Activated CD8-positive, alpha-beta memory T cell treated with anti-CD3 and anti-CD28 coated beads for 1 hour (primary cell): ENCODE measurements at regions not wholly inside any gene's neighbourhood (a gene's known extent, or its start where the extent isn't known, plus 50 kb on each side); places are given as distances from the start of the nearest gene placed in this dataset.
A peak's percentile ranks its signal among the peaks of the same experiment; 100 is the strongest.
"Not testable (repeated sequence)": the region's sequence is repeated elsewhere in the genome, so short reads cannot be mapped to it uniquely, and the experiment has no call there.

Source experiments
- DNase-seq, 2 donors: peaks; one replicate each; pipeline ENCODE4 v3.0.0-alpha.2; 2020; ENCODE audit warnings: low read depth in 1 of 2; ENCODE audit errors: extremely low read depth in 1 of 2

GRCh38 chr9:31045810-31046209 is 1338.6 kb upstream of the ACO1 start:
- DNase-seq: no peak

- DNase-seq: not testable (repeated sequence)
Measured at GRCh38 chr9:31061592-31061991, 1322.9 kb upstream of the ACO1 start.

DNA sequence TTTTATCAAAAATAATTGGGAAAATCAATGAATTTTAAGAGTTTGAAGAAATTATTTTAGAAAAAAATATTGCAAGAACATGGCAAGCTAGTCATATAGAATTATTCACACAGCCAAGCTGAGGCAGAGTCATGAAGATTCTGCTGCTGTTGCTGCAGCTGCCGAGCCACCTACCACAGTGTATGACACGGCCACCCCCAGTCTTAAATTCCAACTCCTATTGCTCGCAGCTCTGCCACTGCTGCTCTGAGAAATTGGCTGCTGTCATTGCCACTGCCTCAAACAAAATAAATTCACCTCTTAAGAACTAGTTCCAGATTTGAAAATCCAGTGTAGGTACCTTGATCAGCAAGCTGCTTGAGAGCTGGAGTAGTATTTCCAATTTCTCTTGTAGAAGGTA is 1318.8 kb upstream of the ACO1 start:
- no peak for DNase-seq

GRCh38 chr9:31067418-31067817 is 1317.0 kb upstream of the ACO1 start:
- DNase-seq: no peak

DNA sequence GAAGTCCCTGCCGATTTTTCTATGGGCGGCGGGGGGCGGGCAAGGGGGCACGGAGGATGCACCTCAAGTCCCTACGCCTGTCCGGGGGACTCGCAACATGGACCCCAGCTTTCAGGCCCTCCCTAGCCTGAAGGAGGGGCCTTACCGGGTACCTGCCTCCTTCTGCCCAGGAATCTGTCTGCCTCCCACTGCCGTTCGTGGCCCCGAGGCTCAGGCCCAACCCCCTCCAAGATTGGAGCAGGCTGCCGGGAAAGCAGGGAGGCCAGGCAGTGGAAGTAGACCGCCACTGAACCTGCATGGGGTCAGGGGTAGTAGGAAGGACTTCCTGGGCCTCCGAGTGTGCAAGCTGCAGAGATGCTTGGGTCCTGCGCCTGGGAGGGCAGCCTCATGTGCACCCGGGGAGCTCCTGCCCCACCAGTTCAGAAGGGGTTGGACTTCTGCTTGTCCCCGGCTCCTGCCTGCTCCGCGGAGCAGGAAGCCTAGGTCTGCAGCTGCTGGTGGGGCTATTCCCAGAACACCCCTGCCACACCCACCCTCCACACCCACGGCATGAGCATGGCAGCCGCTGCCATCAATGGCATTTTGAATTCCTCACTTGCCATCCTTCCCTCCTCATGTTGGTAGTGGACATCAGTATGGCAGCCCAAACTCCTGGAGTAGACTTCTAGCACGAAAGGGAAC is 1312.7 kb upstream of the ACO1 start:
- DNase-seq: no peak

DNA sequence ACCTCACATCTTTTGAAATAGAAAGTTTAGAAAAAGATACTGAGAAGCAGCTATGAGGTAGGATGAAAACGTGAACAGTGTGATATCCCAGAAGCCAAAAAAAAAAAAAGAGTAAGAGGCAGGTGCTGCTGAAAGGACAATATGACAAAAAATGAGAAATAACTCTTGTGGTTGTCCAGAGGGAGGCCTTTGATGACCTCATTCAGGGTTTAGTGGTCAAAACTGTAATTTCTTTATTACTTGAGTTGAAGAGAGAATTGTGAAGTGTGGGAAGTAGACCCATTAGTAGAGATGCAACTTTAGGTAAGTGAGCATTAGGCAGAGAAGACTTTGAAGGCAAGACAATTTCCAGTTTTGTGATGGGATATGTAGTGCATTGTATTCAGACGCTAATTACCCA is 1306.3 kb upstream of the ACO1 start:
- no peak for DNase-seq

DNA sequence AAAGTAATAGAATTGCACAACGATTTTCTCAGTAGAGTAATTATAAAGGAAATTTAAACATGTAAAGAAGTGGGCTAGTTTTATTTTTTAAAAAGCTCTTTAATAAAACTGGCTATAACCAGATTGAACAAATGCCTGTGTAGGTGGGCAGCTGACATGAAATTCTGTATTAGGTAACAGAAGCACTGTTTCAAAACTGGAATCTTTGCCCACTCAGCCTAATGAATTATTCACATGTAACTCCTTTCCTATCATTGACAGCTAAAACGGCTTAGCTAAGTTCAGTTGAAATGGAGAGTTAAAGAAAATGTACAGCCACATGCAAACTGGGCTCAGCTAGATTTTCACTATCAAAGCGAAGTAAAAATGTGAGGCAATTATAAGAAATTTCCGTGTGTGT is 1300.1 kb upstream of the ACO1 start:
- no peak for DNase-seq

GRCh38 chr9:31089549-31090221 is 1294.8 kb upstream of the ACO1 start:
- no peak for DNase-seq

GRCh38 chr9:31100311-31100710 is 1284.1 kb upstream of the ACO1 start:
- no peak for DNase-seq

DNA sequence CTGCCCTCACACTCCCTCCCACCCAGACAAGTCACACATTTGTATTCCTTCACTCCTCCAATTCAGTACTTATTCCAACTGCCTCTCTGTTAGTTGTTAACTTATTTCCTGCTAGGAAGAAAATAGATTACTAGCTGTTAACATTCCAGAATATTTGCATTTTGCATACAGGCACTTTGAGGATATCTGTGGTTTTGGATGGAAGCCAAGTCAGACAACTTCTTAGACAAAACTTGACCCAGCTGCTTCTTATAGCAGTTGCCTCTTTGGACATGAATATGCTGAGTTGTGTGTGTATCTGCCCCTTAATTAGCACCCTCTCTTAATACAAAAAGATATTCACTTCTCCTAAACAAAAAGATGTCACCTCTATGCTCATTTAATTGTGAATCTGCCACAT is 1280.6 kb upstream of the ACO1 start:
- no peak for DNase-seq

- no peak for DNase-seq
Measured at GRCh38 chr9:31104249-31104648, 1280.2 kb upstream of the ACO1 start.

DNA sequence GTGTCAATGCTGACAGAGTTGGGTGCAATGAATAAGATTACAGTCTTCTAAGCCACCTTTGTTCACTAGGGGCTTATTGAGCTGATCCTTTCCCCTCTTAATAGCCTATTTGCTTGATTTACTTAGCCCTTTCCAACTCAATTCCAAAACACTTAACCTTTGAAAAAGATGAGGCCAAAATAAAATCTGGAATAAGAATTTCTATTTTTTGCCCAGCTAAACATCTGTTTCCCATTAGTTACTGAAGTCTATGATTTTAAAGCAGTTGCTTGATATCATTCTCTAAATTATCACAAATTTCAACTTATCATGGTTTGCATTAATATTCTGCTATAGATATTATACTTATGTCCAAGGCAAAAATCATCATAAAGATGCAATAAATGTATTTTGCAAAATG is 1272.0 kb upstream of the ACO1 start:
- DNase-seq: no peak

DNA sequence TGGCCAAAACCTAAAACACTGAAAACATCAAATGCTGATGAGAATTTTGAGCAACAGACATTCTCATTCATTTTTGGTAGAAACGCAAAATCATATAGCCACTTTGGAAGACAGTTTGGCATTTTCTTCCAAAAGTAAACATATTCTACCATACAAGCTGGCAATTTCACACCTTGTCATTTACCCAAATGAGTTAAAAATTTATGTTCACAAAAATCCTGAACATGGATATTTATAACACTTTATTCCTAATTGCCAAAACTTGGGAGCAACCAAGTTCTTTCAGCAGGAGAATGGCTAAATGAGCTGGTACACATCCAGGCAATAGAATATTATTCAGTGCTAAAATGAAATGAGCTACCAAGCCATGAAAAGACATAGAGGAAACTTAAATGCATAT is 1270.1 kb upstream of the ACO1 start:
- DNase-seq: no peak

DNA sequence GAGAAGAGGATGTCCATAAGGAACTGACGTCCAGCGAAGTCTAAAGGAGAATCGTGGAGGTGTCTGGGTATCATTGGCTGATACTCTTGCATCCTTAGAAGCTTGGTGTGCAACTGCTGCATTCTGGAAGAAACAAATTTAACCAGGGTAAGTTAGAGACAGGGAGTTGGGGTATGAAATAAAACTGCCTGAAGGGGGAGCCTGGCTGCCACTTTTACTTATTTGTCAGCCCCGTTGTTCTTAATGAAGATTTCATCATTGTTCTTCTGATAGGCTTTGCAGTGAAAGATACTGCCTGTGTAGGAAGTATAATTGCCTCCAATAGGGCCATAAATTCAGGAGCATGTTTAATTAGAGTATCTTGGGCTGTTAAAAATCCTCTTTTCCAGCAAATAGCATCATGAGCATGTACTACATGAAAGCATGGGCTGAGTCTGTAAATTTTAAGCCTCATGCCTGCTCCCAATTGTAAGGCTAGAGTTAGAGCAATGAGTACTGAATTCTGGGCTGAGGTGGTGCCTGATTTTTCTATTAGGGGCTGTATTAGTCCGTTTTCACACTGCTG is 1264.5 kb upstream of the ACO1 start:
- peak in 1 of 2 donors; percentile 1 for DNase-seq

- no peak for DNase-seq
Measured at GRCh38 chr9:31124389-31124788, 1260.1 kb upstream of the ACO1 start.

- no peak for DNase-seq
Measured at GRCh38 chr9:31135567-31135966, 1248.9 kb upstream of the ACO1 start.

- no peak for DNase-seq
Measured at GRCh38 chr9:31136524-31136923, 1247.9 kb upstream of the ACO1 start.

DNA sequence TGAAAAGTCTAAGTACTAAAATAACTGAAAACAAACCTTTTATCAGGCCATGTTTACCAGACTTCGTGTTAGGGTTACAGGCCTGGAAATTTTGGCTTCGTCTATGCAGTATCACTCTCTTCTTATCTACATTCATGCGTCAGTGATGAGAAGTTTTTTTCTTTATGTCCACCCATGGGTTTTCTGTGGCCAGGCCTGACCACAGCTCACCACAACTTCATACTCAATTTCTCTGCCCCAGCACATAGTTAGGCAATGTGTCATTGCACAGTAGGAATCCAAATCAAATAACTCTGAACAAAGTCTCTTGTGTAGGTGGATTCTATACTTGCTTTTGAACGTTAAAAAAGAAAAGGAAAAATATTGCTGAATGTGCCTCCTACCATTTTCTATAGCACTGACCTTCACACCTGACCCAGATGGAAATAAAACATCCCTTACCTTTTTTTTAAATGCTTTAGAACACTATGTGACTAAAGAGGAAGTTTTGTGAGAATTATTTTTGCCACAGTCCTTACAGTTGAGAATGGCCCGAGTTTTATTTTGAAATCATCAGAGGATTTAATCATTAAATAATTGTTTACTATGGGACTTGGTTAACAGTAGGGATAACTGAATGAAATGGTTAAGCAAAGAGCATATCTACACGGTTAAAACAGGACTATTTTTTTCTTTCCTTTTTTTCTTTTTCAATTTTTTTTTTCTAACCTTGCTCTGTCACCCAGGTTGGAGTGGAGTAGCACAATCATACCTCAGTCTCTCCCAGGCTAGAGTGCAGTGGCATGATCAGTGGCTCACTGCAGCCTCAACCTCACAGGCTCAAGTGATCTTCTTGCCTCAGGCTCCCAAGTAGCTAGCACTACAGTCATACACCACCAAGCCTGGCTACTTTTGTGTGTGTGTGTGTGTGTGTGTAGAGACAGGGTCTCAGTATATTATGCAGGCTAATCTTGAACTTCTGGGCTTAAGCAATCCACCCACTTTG is 1247.0 kb upstream of the ACO1 start:
- no peak for DNase-seq

DNA sequence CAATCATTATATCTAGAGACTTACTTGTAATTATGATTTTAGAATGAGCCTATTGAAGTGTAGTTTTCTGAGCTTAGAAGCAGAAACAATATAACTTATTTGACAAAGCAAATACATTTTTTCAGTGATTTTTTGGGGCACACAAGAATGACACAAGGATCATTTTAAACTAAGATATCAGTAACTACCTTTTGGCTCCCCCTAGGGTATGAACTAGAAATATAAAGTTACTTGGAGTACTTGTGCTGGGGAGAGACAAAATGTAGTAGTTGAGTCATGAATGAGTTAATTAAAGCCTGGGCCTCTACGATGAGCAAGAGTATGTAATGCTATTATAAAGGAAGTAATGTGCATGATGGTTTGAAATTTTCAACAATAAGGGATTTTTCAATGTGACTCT is 1244.1 kb upstream of the ACO1 start:
- no peak for DNase-seq

DNA sequence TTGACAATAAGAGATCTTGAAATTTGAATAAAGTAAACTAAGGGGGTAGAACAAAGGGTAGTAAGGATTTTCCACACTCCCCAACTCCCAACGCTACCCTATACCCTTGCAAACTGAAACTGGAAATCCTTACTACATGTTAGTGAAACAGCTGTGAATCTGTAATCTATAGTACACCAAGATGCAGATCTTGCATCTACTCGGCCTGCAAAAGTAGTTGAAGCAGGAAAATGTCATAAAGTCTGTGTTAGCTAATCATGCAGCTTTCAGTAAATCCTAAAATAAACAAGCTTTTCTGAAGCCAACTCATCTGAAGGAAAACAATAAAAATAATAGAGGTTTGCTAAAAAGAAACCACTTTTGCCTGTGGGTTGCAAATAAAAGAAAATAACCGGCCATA is 1242.0 kb upstream of the ACO1 start:
- no peak for DNase-seq

DNA sequence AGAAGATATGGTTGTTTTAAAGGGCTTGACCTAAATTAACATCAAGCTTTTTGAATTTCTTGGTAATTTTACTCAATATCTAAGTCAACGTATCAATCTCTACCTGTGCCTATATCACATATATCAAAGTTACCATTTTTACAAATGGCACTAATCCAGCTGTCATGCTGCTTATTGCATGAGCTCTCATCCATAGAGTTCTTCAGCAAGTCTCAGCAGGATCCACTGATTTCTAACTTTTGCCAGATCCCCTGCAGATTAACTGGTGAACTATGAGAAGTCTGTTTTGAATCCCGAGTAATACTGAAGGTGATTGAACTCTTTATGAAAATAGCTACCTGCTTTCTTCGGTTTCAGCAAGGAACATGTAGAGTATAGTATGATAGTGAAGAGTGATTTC is 1239.8 kb upstream of the ACO1 start:
- DNase-seq: no peak
